BLaER1 (cell line): ENCODE measurements at regions not wholly inside any gene's neighbourhood (a gene's known extent, or its start where the extent isn't known, plus 50 kb on each side); places are given as distances from the start of the nearest gene placed in this dataset.

Experiments used
- H3K27ac ChIP-seq: shearing (Covaris generic); formaldehyde crosslinking; 2 replicates; pipeline ENCODE4 v1.8.1; 2022
- H3K27me3 ChIP-seq: shearing (Covaris generic); formaldehyde crosslinking; 2 replicates; pipeline ENCODE4 v1.8.1; 2022
- H3K36me3 ChIP-seq: shearing (Covaris generic); formaldehyde crosslinking; 2 replicates; pipeline ENCODE4 v1.8.1; 2022
- H3K4me1 ChIP-seq: shearing (Covaris generic); formaldehyde crosslinking; 2 replicates; pipeline ENCODE4 v1.8.1; 2022
- H3K4me2 ChIP-seq: shearing (Covaris generic); formaldehyde crosslinking; 2 replicates; pipeline ENCODE4 v1.8.1; 2022
- H3K4me3 ChIP-seq: shearing (Covaris generic); formaldehyde crosslinking; 2 replicates; pipeline ENCODE4 v1.8.1; 2022
- H3K9ac ChIP-seq: shearing (Covaris generic); formaldehyde crosslinking; 2 replicates; pipeline ENCODE4 v1.8.1; 2022
- H3K9me3 ChIP-seq: shearing (Covaris generic); formaldehyde crosslinking; 2 replicates; pipeline ENCODE4 v1.8.1; 2022
- H4K20me1 ChIP-seq: shearing (Covaris generic); formaldehyde crosslinking; 2 replicates; pipeline ENCODE4 v1.8.1; 2022
- Cebpa-rat ChIP-seq: shearing (Covaris generic); IDR thresholded peaks from 2 replicates; pipeline ENCODE4 v1.8.1; 2022

DNA sequence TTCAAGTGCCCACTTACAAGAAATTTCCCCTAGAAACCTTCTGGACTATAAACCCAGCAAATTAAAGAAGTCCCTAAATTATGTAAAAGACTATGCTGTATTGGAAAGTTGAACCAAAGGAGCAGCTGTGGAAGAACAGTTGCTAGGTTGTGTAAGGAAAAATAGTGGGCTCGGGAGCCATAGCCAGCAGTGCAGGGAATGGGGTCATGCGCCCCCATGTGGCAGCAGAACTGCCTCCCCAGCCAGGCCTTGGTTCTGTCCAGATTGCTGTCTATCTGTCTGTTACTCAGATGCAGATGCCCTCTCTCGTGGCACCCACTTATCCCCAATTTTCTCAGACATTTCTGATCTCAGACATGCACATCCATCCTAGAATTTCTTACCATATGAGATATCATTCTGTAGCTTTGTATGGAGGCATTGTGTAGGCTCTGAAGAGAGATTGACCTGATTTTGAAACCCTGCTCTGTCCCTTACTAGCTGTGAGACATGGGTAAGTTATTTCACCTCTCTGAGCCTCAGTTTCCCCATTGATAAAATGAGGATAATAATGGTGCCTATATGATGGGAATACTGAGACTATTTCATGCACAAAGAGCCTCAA is 258.3 kb downstream of the SS18 start:
- no peaks in the 10 kb centered on the region for H4K20me1 ChIP-seq

DNA sequence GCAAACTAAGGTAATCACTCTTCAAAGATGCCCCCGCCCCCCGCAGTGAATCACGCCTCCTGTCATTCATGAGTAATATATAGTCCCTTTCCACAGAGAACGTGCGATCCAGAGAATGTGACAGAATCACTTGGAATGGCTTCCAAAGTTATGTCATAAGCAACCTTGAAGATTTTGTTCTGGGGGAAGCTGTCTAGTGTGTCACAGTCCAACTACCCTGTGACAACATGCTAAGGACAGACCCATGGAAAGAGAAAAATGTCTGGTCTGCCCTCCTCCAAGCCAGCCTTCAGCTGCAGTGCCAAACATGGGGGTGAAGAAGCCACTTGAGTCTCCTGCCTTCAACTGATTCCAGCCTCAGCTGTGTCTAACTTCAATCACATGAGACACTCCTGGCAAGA is 259.1 kb downstream of the SS18 start:
- Histone ChIP-seq H3K4me1 (peaks cover 10% of the 10 kb centered on the region), H3K4me2 (no peak overlapping the region), H3K36me3 (no peaks in the 10 kb centered on the region), H3K9me3 (no peaks in the 10 kb centered on the region), H3K27ac (no peak overlapping the region), H4K20me1 (no peaks in the 10 kb centered on the region), H3K27me3 (no peaks in the 10 kb centered on the region), H3K9ac (no peak overlapping the region), H3K4me3 (no peak overlapping the region)
- TF ChIP-seq Cebpa-rat = no peak

More for the DNA sequence above, 258.3 kb downstream of the SS18 start:
- Histone ChIP-seq H3K36me3 (no peaks in the 10 kb centered on the region), H3K4me1 (peaks cover 10% of the 10 kb centered on the region), H3K27me3 (no peaks in the 10 kb centered on the region), H3K4me3 (no peak overlapping the region), H3K4me2 (no peak overlapping the region), H3K9me3 (no peaks in the 10 kb centered on the region), H3K27ac (no peak overlapping the region), H3K9ac (no peak overlapping the region)
- TF ChIP-seq Cebpa-rat = no peak

DNA sequence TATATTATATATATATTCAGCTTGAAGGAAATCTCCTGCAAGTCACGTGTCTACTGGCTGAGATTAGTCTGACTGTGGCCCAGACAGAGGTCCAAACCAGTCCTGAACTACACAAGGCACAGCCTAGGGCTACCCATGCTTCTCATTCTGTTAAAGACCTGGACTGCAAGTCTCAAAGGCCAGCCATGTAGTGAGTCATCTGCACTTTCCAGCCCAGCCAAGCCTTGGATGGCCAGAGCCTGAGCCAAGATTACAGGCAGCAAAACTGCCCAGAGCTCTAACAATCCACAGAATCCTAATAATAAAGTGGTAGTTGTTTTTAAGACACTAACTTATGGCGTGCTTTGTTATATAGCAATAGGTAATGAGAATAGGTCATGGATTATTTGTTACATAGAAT is 259.6 kb downstream of the SS18 start:
- no peaks in the 10 kb centered on the region for H3K36me3 ChIP-seq
- H3K4me2 ChIP-seq = no peak overlapping the region
- H4K20me1 ChIP-seq = no peaks in the 10 kb centered on the region
- no peaks in the 10 kb centered on the region for H3K9me3 ChIP-seq
- H3K27ac ChIP-seq = no peak overlapping the region
- H3K9ac ChIP-seq = no peak overlapping the region
- no peaks in the 10 kb centered on the region for H3K27me3 ChIP-seq
- peaks cover 10% of the 10 kb centered on the region for H3K4me1 ChIP-seq
- no peak overlapping the region for H3K4me3 ChIP-seq
- TF ChIP-seq Cebpa-rat = no peak

DNA sequence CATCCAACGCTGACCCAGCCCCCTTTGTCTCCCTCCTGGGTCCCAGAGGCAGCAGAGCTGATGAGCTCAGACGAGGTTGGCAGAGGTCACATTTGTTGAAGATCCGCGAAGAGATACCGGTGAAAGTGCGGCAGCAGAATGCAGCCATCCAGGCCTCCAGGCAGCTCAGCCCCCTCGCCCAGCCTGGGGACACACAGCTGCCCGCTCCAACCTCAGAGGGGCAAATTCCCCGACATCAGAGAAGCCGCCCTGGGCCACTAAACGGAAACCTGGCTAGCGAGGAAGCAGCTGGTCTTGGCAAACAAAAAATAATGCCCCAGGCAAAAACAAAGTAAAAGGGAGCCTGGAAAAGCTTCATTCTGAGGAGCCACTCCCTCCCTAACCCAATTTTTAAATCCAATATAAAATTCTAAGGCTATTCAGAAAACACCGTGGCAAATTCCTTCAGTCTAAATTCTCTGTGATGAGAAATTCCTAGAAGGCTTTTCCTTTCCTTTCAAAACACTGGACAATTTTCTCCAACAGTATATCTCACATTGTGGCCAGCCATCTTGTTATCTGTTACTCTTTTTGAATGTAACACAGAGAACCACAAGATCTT is 262.4 kb downstream of the SS18 start:
- H3K4me1 ChIP-seq = no peaks in the 10 kb centered on the region
- H3K9ac ChIP-seq = no peak overlapping the region
- no peak overlapping the region for H3K27ac ChIP-seq
- no peaks in the 10 kb centered on the region for H3K27me3 ChIP-seq
- no peaks in the 10 kb centered on the region for H4K20me1 ChIP-seq
- H3K9me3 ChIP-seq = no peaks in the 10 kb centered on the region
- H3K36me3 ChIP-seq = no peaks in the 10 kb centered on the region
- H3K4me3 ChIP-seq = no peak overlapping the region
- no peak for TF ChIP-seq Cebpa-rat
- no peak overlapping the region for H3K4me2 ChIP-seq

DNA sequence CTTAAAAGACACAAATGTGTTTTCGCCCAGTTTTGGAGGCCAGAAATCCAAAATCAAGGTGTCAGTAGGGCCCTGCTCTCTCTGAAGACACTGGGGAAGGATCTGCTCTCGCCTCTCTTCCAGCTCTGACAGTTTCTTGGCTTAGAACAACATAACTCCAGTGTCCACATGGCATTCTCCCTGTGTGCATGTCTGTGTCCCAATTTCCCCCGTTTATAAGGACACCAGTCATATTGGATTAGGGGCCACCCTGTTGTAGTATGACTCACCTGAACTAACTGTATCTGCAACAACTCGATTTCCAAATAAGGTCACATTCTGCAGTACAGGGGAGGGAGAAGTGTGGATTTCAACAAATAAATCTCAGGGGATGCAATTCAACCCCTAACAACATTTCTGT is 263.2 kb downstream of the SS18 start:
- H3K36me3 ChIP-seq = no peaks in the 10 kb centered on the region
- H3K4me3 ChIP-seq = no peak overlapping the region
- no peaks in the 10 kb centered on the region for H3K4me1 ChIP-seq
- no peak overlapping the region for H3K9ac ChIP-seq
- no peak overlapping the region for H3K27ac ChIP-seq
- TF ChIP-seq Cebpa-rat = no peak
- no peaks in the 10 kb centered on the region for H4K20me1 ChIP-seq
- no peaks in the 10 kb centered on the region for H3K27me3 ChIP-seq
- H3K4me2 ChIP-seq = no peak overlapping the region
- no peaks in the 10 kb centered on the region for H3K9me3 ChIP-seq

DNA sequence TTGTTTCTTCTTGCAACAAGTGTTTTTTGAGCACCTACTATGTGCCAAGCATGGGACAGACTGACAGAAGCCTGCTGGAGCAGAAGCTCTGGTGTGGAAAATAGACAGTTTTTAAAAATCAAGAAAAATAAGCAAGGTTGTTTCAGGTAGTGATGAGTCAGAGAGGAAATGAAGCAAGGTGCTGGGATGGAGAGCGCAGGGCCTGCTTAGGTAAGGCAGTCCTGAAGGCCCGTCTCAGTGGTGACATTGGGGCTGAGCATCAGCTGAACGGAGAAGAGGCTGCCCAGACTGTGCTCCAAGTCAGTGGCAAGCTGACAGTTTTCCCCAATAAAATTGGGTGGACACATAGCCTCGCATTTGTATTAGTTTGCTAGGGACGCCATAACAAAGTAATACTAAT is 263.6 kb downstream of the SS18 start:
- no peak overlapping the region for H3K27ac ChIP-seq
- no peaks in the 10 kb centered on the region for H3K4me1 ChIP-seq
- no peak for TF ChIP-seq Cebpa-rat
- H3K4me2 ChIP-seq = no peak overlapping the region
- H3K36me3 ChIP-seq = no peaks in the 10 kb centered on the region
- no peak overlapping the region for H3K9ac ChIP-seq
- H3K4me3 ChIP-seq = no peak overlapping the region
- no peaks in the 10 kb centered on the region for H3K27me3 ChIP-seq
- H4K20me1 ChIP-seq = no peaks in the 10 kb centered on the region
- no peaks in the 10 kb centered on the region for H3K9me3 ChIP-seq

DNA sequence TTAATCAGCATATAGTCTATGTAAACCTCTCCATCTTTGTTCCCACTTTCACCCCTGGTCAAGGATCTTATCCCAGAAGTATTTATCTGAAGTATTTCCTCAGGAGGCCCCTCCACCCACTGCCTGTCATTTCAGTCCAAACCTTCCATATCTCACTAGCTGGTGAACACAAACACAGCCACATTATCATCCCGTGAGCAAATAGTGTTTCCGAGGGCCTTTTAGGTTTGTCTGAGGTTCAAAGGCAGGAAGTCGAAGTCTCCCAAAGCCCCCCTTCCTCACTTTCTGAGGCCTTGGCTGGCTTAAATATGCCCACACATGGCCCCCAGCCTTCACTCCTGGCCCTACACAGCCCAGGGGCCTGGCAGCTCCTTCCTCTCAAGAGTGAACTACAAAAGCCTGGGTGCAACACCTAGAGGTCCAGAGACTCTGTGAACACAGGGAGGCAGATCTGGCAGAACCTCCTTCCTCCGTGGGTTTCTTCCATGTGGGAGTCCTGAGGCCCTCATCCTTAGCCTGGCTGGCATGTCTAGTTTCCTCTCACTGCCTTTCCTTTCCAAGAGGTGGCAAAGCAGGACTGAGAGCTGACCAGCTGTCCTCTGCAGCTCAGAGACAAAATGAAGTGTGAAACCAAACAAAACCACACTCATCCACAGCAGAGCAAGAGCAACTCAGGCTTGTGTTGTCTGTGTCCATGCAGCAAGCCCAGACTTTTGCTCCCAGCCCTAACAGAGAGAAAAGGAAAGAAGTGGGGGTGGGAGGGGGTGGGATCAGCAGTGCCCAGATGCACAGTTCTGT is 264.2 kb downstream of the SS18 start:
- TF ChIP-seq Cebpa-rat = no peak
- H3K4me1 ChIP-seq = no peaks in the 10 kb centered on the region
- H3K9ac ChIP-seq = no peak overlapping the region
- no peak overlapping the region for H3K27ac ChIP-seq
- no peaks in the 10 kb centered on the region for H4K20me1 ChIP-seq
- H3K4me2 ChIP-seq = no peak overlapping the region
- H3K27me3 ChIP-seq = no peaks in the 10 kb centered on the region
- H3K4me3 ChIP-seq = no peak overlapping the region
- no peaks in the 10 kb centered on the region for H3K9me3 ChIP-seq
- H3K36me3 ChIP-seq = no peaks in the 10 kb centered on the region

DNA sequence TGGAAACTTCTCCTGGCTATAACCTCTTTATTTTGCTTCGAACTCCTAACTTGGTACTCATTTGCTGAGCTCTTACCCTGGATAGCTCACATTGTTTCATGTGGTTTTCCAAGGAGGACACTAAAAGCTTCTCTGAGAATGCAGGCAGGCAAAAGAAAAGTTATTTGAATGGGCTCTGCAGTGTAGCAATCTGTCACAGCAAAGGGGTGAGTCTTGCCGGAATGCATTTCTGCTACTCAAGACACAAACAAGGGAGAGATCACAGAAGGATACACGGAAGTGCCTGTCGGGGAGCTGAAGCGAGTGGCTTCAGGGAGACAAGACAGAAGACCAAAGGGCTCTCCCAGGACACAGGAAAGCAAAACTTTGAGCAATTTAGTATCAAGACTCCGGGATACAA is 265.4 kb downstream of the SS18 start:
- Histone ChIP-seq H3K9me3 (no peaks in the 10 kb centered on the region), H3K27me3 (no peaks in the 10 kb centered on the region), H3K9ac (no peak overlapping the region), H3K4me3 (no peak overlapping the region), H3K27ac (no peak overlapping the region), H3K4me2 (no peak overlapping the region), H4K20me1 (no peaks in the 10 kb centered on the region), H3K4me1 (no peaks in the 10 kb centered on the region), H3K36me3 (no peaks in the 10 kb centered on the region)
- no peak for TF ChIP-seq Cebpa-rat

DNA sequence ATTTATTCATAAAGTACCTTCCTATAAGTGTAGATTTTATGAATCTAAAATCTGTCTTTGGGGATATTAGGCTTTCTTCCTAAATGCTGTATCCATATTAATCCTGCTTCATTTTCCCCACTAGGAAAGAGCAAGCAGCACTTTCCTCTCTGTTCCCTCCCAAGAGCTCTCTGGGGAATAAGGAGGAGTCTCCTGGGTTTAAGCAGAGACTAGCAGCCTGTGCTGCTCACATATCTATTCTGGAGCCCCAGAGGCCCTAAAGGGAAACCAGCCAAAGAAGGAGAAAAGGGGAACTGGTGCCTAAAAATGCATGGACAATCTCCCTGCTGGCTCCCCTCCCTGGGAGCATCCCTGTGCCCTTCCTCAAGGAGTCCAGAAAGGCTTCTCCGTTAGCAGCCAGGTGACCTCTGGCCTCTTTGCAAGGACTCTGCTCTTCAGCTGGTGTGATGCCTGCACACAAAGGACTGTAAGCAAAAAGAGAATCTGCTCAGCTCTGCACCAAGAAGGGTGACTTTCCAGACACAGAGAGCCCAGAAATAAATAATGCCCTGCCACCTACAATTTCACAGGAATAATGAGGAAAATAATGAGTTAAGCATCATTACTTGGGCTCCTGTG is 270.6 kb downstream of the SS18 start:
- Histone ChIP-seq H3K27ac (no peak overlapping the region), H3K27me3 (no peaks in the 10 kb centered on the region), H4K20me1 (no peaks in the 10 kb centered on the region), H3K4me2 (no peak overlapping the region), H3K9ac (no peak overlapping the region), H3K4me3 (no peak overlapping the region), H3K36me3 (no peaks in the 10 kb centered on the region), H3K9me3 (no peaks in the 10 kb centered on the region), H3K4me1 (peaks cover 5% of the 10 kb centered on the region; the same call in 1 of the 2 replicates)
- TF ChIP-seq Cebpa-rat = no peak

DNA sequence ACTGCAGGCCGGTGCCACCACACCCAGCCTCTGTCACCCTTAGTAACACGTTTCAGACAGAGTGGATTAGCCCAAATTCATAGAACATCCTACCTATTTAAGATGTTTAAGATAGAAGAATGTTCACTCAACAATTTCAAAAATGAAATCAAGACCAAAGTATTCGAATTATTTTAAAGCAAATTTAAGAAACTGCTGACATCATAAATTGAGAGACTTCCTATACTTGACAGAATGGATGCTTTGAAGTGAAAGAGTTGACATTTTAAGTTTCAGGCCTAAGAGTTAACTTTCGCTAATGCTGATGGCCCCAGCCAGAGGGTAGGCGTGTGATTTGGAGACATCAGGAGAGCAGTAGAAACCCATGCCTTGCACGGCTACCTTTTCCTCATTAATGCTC is 271.9 kb downstream of the SS18 start:
- Histone ChIP-seq H3K4me1 (peaks cover 5% of the 10 kb centered on the region; the same call in 1 of the 2 replicates), H3K9me3 (no peaks in the 10 kb centered on the region), H3K9ac (no peak overlapping the region), H4K20me1 (no peaks in the 10 kb centered on the region), H3K4me3 (no peak overlapping the region), H3K4me2 (no peak overlapping the region), H3K27me3 (no peaks in the 10 kb centered on the region), H3K27ac (no peak overlapping the region), H3K36me3 (no peaks in the 10 kb centered on the region)
- no peak for TF ChIP-seq Cebpa-rat
